Heart left ventricle (tissue), 16 donors: ENCODE measurements at regions not wholly inside any gene's neighbourhood (a gene's known extent, or its start where the extent isn't known, plus 50 kb on each side); places are given as distances from the start of the nearest gene placed in this dataset.
A peak's percentile ranks its signal among the peaks of the same experiment; 100 is the strongest.

Source experiments
- ATAC-seq, 4 donors: fragments of 200-7000 bp; cut with Tn5 transposase; one replicate each; pipeline ENCODE4 v1.9.1; 2020 to 2022; ENCODE audit warnings: moderate library complexity in 4 of 4, mild to moderate bottlenecking in 3 of 4, moderate number of reproducible peaks in 1 of 4
- DNase-seq, 5 donors: peaks; one replicate each; pipeline ENCODE4 v3.0.0-alpha.2; 2020
- H3K27ac ChIP-seq, 12 donors: fragments of 200-600 bp; sonication (generic) in 4 of 12; one replicate each; pipeline versions ENCODE4 v1.5.0 to v1.8.0; 2016 to 2022; ENCODE audit warnings: mild to moderate bottlenecking in 2 of 12
- H3K27me3 ChIP-seq, 9 donors: fragments of 200-600 bp; sonication (generic) in 2 of 9; one replicate each; pipeline versions ENCODE4 v1.5.1 to v1.8.0; 2016 to 2022; ENCODE audit warnings: mild to moderate bottlenecking in 3 of 9
- H3K36me3 ChIP-seq, 9 donors: fragments of 200-600 bp; sonication (generic) in 2 of 9; one replicate each; pipeline versions ENCODE4 v1.5.0 to v1.8.0; 2018 to 2022; ENCODE audit warnings: mild to moderate bottlenecking in 2 of 9
- H3K4me1 ChIP-seq, 12 donors: fragments of 200-600 bp; sonication (generic) in 4 of 12; one replicate each; pipeline versions ENCODE4 v1.5.0 to v1.8.0; 2016 to 2022; ENCODE audit warnings: mild to moderate bottlenecking in 3 of 12
- H3K4me3 ChIP-seq, 12 donors: fragments of 200-600 bp; sonication (generic) in 4 of 12; one replicate each; pipeline versions ENCODE4 v1.5.0 to v1.8.0; 2017 to 2022; ENCODE audit warnings: mild to moderate bottlenecking in 9 of 12, moderate library complexity in 4 of 12
- H3K9me3 ChIP-seq, 12 donors: fragments of 200-600 bp; sonication (generic) in 4 of 12; one replicate each; pipeline versions ENCODE4 v1.5.0 to v1.8.0; 2016 to 2022; ENCODE audit warnings: mild to moderate bottlenecking in 1 of 12
- POLR2A ChIP-seq, 2 donors: fragments of 450-650 bp; IDR thresholded peaks; one replicate each; pipeline ENCODE4 v1.6.1; 2017; ENCODE audit warnings: antibody characterized with exemption in 2 of 2, mild to moderate bottlenecking in 2 of 2, moderate library complexity in 2 of 2
- WGBS, 4 donors: extraction: QIAGEN DNeasy Blood & Tissue Kit in 2 of 4; methylation state at CpG; one replicate each; pipeline versions ENCODE4 v1.1.5 to v1.1.7; 2013 to 2018; 5-methylcytosine and 5-hydroxymethylcytosine counted together
- intact Hi-C, 10 donors: fragments of 100-400 bp; cut with DNase I; formaldehyde crosslinking; loops; one replicate each; pipeline versions ENCODE4 v1.11.1 to v1.14.2; 2022
- TF ChIP-seq, protein P1 (sequence below), 12 donors: fragments of 200-600 bp; sonication (generic) in 4 of 12; IDR thresholded peaks; one replicate each; pipeline versions ENCODE4 v1.5.0 to v1.8.0; 2018 to 2022; ENCODE audit warnings: antibody characterized with exemption in 12 of 12, mild to moderate bottlenecking in 5 of 12
- donor health status: ischemic (EF 13 %, LVEDD 7.1; RV severe dilation, severe dysfunction).
- donor health status: healthy with polysubstance abuse.
- donor health status: DM: no; HTN: yes; CAD: no.
- donor health status: DM: no; HTN: no; CAD: no.
- donor health status: ischemic (EF 25% LVEDD 6.9; RV normal size, moderate dysfunction).
- donor health status: ischemic (EF 25% LVEDD 5.7; RV mildly dilated, moderate dysfunction).
- donor health status: healthy.
- donor health status: DM: yes; HTN: yes; CAD: no.
- donor health status: ischemic (EF 35%, LVEDD 5.7; RV mildly dilated, moderate dysfunction).
- donor health status: nonischemic (EF 11% LVEDD 7.7; RV severe dilation, severe dysfunction).
- donor health status: DM: yes; HTN: yes; CAD: no.
- donor health status: PGD.
- donor health status: ischemic (EF 29% LVEDD 5.4; RV normal size, mild dysfunction).
- donor health status: nonischemic (EF 23%, LVEDD 6.1; RV moderate dilation, normal function).

GRCh38 chr18:70493461-70493860, 204.6 kb downstream of the SOCS6 start:
- Histone ChIP-seq H3K9me3 (no peaks in the 10 kb centered on the region), H3K27me3 (peaks cover 0 to 4% (median 0%) of the 10 kb centered on the region in 9 donors), H3K4me3 (no peak overlapping the region), H3K4me1 (peaks cover 0 to 11% (median 0%) of the 10 kb centered on the region in 12 donors), H3K27ac (no peak overlapping the region), H3K36me3 (no peaks in the 10 kb centered on the region)
- DNase-seq (no peak), ATAC-seq (no peak)
- no peak for TF ChIP-seq POLR2A (IDR thresholded peaks at IDR 0.05)
- TF ChIP-seq, protein P1, sequence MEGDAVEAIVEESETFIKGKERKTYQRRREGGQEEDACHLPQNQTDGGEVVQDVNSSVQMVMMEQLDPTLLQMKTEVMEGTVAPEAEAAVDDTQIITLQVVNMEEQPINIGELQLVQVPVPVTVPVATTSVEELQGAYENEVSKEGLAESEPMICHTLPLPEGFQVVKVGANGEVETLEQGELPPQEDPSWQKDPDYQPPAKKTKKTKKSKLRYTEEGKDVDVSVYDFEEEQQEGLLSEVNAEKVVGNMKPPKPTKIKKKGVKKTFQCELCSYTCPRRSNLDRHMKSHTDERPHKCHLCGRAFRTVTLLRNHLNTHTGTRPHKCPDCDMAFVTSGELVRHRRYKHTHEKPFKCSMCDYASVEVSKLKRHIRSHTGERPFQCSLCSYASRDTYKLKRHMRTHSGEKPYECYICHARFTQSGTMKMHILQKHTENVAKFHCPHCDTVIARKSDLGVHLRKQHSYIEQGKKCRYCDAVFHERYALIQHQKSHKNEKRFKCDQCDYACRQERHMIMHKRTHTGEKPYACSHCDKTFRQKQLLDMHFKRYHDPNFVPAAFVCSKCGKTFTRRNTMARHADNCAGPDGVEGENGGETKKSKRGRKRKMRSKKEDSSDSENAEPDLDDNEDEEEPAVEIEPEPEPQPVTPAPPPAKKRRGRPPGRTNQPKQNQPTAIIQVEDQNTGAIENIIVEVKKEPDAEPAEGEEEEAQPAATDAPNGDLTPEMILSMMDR (IDR thresholded peaks at IDR 0.05), result no peak
- intact Hi-C loops, result no loop called here
- WGBS, 4 donors, result 71 to 81% (median 80%) methylated on average over 8 to 9 of the region's 9 CpGs

DNA sequence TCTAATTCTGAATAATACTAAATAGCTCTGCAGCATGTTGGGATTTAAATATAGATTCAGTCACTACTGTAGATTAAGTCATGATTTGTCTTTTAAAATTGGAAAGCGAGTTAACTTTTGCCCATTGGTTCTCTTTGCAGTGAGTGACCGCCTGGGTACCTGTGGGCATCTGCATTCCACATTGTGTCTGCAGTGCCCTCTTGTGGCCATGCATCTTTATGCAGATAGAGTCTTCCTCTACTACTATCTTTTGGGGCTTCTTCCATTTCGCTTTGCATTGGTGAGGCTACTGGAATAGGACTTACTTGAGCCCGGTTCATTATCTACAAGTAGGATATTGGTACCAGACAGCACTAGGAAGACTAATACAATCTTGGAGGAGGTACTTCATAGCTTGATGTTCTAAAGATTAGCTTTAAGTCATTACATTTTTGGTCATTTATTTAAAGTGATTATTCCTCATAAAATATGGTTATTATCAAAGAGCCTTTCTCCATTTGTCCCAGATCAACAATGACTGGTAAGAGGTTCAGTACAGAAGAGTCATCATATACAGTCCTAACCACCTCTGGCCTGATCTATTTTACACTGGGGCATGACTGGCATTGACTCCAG, 203.0 kb downstream of the SOCS6 start:
- TF ChIP-seq POLR2A (IDR thresholded peaks at IDR 0.05), result no peak
- TF ChIP-seq, protein P1 (IDR thresholded peaks at IDR 0.05), result peak; percentile 51 to 84 (median 70)
- H3K36me3 ChIP-seq, result no peaks in the 10 kb centered on the region
- H3K27me3 ChIP-seq, result peaks cover 0 to 7% (median 0%) of the 10 kb centered on the region in 9 donors
- no peaks in the 10 kb centered on the region for H3K9me3 ChIP-seq
- H3K4me3 ChIP-seq, result no peak overlapping the region
- DNase-seq, result peak in 3 of 5 donors; percentile 18 to 52 (median 37)
- WGBS, 4 donors, result 54 to 63% (median 58%) methylated on average over 4 of the region's 4 CpGs
- ATAC-seq, result peak in 2 of 4 donors; percentile 54 to 76
- no peak overlapping the region for H3K27ac ChIP-seq
- H3K4me1 ChIP-seq, result peaks cover 0 to 11% (median 0%) of the 10 kb centered on the region in 12 donors
- intact Hi-C loops, result no loop called here

GRCh38 chr18:70489986-70490933, 201.4 kb downstream of the SOCS6 start:
- DNase-seq, result no peak
- H3K4me3 ChIP-seq, result no peak overlapping the region
- peak in 3 of 4 donors; percentile 30 to 67 (median 36) for ATAC-seq
- no peaks in the 10 kb centered on the region for H3K9me3 ChIP-seq
- 12 to 21% (median 19%) methylated on average over 10 of the region's 10 CpGs for WGBS, 4 donors
- no peak for TF ChIP-seq POLR2A (IDR thresholded peaks at IDR 0.05)
- TF ChIP-seq, protein P1 (IDR thresholded peaks at IDR 0.05), result peak; percentile 53 to 76 (median 66)
- H3K36me3 ChIP-seq, result no peaks in the 10 kb centered on the region
- peak overlapping the region in 1 of 12 donors; percentile 58 for H3K27ac ChIP-seq
- H3K27me3 ChIP-seq, result peaks cover 0 to 7% (median 0%) of the 10 kb centered on the region in 9 donors
- H3K4me1 ChIP-seq, result peaks cover 0 to 11% (median 0%) of the 10 kb centered on the region in 12 donors
- intact Hi-C loops, result no loop called here

DNA sequence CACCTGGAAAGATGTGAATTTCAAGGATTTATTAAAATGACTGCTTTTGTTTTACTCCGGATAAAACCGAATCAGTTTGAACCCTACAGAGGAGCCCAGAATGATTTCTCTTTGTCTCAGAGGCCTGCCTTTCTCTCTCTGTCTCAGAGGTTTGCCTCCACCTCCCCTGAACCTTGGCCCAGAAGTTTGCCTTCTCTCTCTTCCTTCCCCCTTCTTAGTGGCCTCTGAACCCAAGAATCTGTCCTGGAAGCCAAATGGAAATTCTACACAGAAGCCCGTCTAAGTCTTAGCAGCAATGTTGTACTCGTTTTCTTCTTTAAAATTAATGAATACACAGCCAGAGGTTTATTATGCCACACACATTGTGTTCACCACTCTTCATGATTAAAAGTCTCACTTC, 200.7 kb downstream of the SOCS6 start:
- DNase-seq, result no peak

More for the DNA sequence above, 200.7 kb downstream of the SOCS6 start:
- TF ChIP-seq, protein P1 (IDR thresholded peaks at IDR 0.05), result no peak
- TF ChIP-seq POLR2A (IDR thresholded peaks at IDR 0.05), result no peak
- no peak for ATAC-seq
- H3K4me1 ChIP-seq, result peaks cover 0 to 11% (median 0%) of the 10 kb centered on the region in 12 donors
- intact Hi-C loops, result no loop called here
- H3K27ac ChIP-seq, result peak overlapping the region in 1 of 12 donors; percentile 58
- H3K36me3 ChIP-seq, result no peaks in the 10 kb centered on the region
- no peak overlapping the region for H3K4me3 ChIP-seq
- WGBS, 4 donors, result 32 to 60% (median 40%) methylated on average over 4 of the region's 4 CpGs
- no peaks in the 10 kb centered on the region for H3K9me3 ChIP-seq
- peaks cover 0 to 7% (median 0%) of the 10 kb centered on the region in 9 donors for H3K27me3 ChIP-seq
